ENCODE measurements at regions not wholly inside any gene's neighbourhood (a gene's known extent, or its start where the extent isn't known, plus 50 kb on each side); places are given as distances from the start of the nearest gene placed in this dataset.
A peak's percentile ranks its signal among the peaks of the same experiment; 100 is the strongest.

- no peak overlapping the region for H3K27ac ChIP-seq
- TF ChIP-seq CTCF (IDR thresholded peaks at IDR 0.05) (peak; percentile 44), ZFX (IDR thresholded peaks at IDR 0.05; ENCODE audit: borderline replicate concordance) (no peak)
Measured at GRCh38 chr11:82174610-82175009, 559.1 kb downstream of the FAM181B start.

- TF ChIP-seq ZFX (IDR thresholded peaks at IDR 0.05; ENCODE audit: borderline replicate concordance) (no peak), CTCF (IDR thresholded peaks at IDR 0.05) (no peak)
- no peak overlapping the region for H3K27ac ChIP-seq
Measured at GRCh38 chr11:82146789-82147188, 586.9 kb downstream of the FAM181B start.

GRCh38 chr11:82118946-82119345 lies 614.7 kb downstream of the FAM181B start:
- peak overlapping the region; percentile 53 for H3K27ac ChIP-seq
- TF ChIP-seq CTCF (IDR thresholded peaks at IDR 0.05) = no peak
- TF ChIP-seq ZFX (IDR thresholded peaks at IDR 0.05; ENCODE audit: borderline replicate concordance) = no peak

GRCh38 chr11:82117362-82117761 lies 616.3 kb downstream of the FAM181B start:
- TF ChIP-seq ZFX (IDR thresholded peaks at IDR 0.05; ENCODE audit: borderline replicate concordance) = no peak
- no peak for TF ChIP-seq CTCF (IDR thresholded peaks at IDR 0.05)
- H3K27ac ChIP-seq = no peak overlapping the region

- TF ChIP-seq CTCF (IDR thresholded peaks at IDR 0.05) = no peak
- TF ChIP-seq ZFX (IDR thresholded peaks at IDR 0.05; ENCODE audit: borderline replicate concordance) = no peak
Measured at GRCh38 chr11:82105331-82105998, 628.2 kb downstream of the FAM181B start.

GRCh38 chr11:82092904-82093303 lies 640.8 kb downstream of the FAM181B start:
- H3K27ac ChIP-seq = no peak overlapping the region
- TF ChIP-seq ZFX (IDR thresholded peaks at IDR 0.05; ENCODE audit: borderline replicate concordance) (no peak), CTCF (IDR thresholded peaks at IDR 0.05) (no peak)

More at GRCh38 chr11:82105331-82105998, 628.2 kb downstream of the FAM181B start:
- no peak overlapping the region for H3K27ac ChIP-seq

GRCh38 chr11:82089426-82089825 lies 644.2 kb downstream of the FAM181B start:
- TF ChIP-seq ZFX (IDR thresholded peaks at IDR 0.05; ENCODE audit: borderline replicate concordance) = no peak
- no peak for TF ChIP-seq CTCF (IDR thresholded peaks at IDR 0.05)
- H3K27ac ChIP-seq = no peak overlapping the region
